Fibroblast of skin of back (primary cell): ENCODE measurements at regions not wholly inside any gene's neighbourhood (a gene's known extent, or its start where the extent isn't known, plus 50 kb on each side); places are given as distances from the start of the nearest gene placed in this dataset.

Source experiments
- DNase-seq: peaks from one replicate; pipeline ENCODE4 v3.0.0-alpha.2; 2013

GRCh38 chr5:61653807-61654580 lies 321.9 kb downstream of the ZSWIM6 start:
- no peak for DNase-seq

DNA sequence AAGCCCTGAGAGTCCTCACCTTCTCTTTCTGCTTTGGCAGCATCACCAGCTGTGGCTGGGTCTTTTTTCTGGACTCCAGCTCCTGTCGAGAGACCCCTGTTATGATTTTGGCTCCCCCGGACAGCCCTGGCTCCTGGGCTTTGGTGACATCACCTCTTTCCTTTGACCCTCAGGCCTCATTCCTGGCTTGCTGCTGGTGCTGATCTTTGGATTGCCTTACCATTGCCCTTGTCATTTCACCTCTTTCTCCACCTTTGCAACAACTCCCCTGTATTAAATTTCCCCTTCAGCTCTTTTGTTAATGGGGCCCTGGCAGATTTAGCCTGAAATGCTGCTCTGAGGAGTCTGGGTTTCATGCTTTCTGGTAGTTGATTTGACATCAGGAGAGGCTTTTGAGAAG lies 322.8 kb downstream of the ZSWIM6 start:
- DNase-seq: no peak

- no peak for DNase-seq
Observed at GRCh38 chr5:61657010-61657409, 325.0 kb downstream of the ZSWIM6 start.

GRCh38 chr5:61657686-61658085 lies 325.6 kb downstream of the ZSWIM6 start:
- DNase-seq: no peak

GRCh38 chr5:61658592-61659008 lies 326.5 kb downstream of the ZSWIM6 start:
- peak; percentile 65 for DNase-seq

- no peak for DNase-seq
Observed at GRCh38 chr5:61659221-61659696, 327.2 kb downstream of the ZSWIM6 start.

DNA sequence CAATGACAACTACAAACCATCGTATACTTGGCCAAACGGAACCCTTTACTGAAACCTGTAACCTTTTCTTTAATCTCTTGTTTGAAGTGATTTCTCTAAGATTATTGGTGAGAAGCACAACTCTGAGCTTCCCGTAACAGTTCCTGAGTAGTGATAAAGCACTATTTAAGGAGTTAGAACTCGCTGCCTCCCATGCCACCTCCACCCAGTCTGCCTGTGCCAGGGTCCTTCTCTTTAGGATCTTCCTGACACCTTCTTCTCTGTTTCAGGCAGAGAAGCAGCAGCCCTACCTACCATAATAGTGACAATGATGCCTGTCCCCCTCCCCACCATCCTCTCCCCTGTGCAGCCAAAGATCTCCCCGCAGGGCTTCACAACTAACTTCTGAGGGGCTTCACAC lies 330.6 kb downstream of the ZSWIM6 start:
- no peak for DNase-seq

GRCh38 chr5:61666064-61666621 lies 334.1 kb downstream of the ZSWIM6 start:
- no peak for DNase-seq

GRCh38 chr5:61667525-61668218 lies 335.6 kb downstream of the ZSWIM6 start:
- no peak for DNase-seq

DNA sequence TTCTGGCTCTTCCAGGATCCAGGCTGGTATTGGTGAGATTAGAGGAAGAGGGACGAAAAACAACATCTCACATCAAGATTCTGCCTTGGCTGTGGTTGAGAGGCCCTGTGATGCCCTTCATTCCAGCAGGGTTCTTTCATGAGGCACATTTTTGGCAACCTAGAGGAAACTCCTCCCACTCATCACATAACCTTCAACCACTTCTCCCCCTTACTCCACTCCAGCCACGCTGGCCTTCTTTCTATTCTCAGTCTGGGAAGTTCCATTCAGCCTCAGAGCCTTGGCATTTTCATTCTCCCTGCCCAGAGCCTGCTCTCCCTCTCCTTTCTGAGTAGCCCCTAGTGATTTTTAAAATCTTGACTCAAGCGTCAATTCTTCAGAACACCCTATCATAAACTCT lies 337.5 kb downstream of the ZSWIM6 start:
- DNase-seq: no peak

- DNase-seq: no peak
Observed at GRCh38 chr5:61670941-61671340, 338.9 kb downstream of the ZSWIM6 start.

- no peak for DNase-seq
Observed at GRCh38 chr5:61673007-61673735, 341.1 kb downstream of the ZSWIM6 start.

- no peak for DNase-seq
Observed at GRCh38 chr5:61674378-61674777, 342.3 kb downstream of the ZSWIM6 start.

DNA sequence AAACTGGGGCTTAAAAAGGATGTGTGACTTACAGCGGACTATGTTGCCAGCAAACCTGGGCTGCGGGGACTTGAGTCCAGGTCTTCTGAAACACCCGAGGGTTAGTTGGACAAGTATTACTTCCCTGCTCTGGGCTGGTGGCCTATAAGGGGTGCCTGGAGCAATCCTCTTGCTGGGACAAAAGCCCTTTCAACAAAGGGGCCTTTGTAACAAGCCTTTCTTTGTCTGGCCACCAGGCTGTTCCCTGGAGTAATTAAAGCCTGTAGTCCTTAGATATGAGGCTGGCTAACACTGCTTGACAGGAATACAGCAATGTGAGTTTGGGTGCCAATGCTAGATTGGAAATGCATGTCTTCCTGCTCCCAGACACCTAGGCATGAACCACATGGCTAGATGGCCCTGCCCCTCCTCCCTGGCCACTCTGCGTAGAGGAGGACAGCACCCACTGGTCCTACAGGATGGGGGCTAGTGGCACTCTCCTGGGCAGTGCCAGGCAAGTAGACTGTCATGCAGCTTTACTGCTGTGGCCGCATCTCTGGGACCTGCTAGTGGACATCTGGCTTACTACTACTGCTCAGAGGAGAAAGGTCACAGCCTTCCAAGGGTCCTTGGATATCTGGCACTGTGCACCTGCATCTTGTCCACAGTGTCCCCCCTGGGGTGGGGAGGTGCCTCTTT lies 343.1 kb downstream of the ZSWIM6 start:
- no peak for DNase-seq

GRCh38 chr5:61677220-61677619 lies 345.2 kb downstream of the ZSWIM6 start:
- DNase-seq: no peak

DNA sequence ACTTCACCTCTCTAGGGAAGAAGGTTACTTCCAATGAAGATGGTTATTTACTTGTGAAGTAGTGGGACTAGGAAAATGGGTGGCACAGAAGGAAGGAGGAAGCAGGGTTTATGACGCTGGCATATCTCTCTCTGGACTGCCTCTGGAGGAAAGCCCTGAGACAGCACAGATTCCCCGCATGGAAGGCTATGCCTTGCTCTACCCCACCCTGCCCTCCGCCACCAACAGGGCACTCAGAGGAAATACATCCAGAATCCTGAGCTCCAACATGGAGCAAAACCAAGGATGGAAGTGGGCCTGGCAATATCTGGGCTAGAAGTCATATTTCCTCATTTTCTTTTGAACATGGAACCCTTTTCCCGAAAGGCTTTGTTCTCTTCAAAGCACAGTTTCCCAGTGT lies 346.9 kb downstream of the ZSWIM6 start:
- DNase-seq: no peak

DNA sequence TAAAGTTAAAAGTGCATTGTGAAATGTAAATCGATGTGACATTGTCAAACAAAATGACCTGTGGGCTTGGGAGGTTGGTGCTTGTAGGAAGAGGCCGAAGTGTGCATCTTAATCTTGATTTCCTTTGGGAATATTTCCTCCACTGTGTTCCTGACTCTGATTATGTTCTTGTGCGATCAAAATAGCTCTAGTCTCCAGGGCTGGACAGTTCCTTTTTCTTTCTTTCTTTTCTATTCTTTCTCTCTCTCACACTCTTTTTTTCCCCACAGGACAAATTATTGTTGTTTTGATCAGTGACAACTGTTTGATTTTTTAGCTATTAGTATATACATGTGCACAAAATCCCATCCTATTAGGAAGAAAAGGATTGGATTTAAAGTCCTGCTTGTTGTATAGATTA lies 347.5 kb downstream of the ZSWIM6 start:
- DNase-seq: no peak

- DNase-seq: no peak
Observed at GRCh38 chr5:61680247-61680646, 348.2 kb downstream of the ZSWIM6 start.

- DNase-seq: no peak
Observed at GRCh38 chr5:61683148-61683547, 351.1 kb downstream of the ZSWIM6 start.

DNA sequence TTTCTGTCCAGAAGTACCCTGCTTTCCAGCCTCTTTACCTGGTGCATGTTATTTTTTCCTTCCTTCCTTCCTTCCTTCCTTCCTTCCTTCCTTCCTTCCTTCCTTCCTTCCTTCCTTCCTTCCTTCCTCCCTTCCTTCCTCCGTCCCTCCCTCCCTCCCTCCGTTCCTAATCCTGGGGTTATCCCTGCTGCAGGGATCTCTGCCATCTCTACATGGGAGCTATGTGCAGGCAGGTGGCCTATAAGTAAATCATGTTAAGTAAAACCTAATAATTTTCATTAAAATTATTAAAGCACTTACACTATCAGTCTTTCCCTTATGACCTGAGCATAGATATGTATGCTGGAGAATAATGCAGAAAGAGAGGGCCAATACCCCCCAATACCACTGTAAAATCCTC lies 351.9 kb downstream of the ZSWIM6 start:
- no peak for DNase-seq

- DNase-seq: no peak
Observed at GRCh38 chr5:61686491-61687257, 354.6 kb downstream of the ZSWIM6 start.

- peak; percentile 19 for DNase-seq
Observed at GRCh38 chr5:61687371-61687770, 355.3 kb downstream of the ZSWIM6 start.
